Tongue (tissue), 1 donor: ENCODE measurements at regions not wholly inside any gene's neighbourhood (a gene's known extent, or its start where the extent isn't known, plus 50 kb on each side); places are given as distances from the start of the nearest gene placed in this dataset.

ENCODE experiments used
- DNase-seq: peaks from one replicate; pipeline ENCODE4 v3.0.0-alpha.2; 2015

DNA sequence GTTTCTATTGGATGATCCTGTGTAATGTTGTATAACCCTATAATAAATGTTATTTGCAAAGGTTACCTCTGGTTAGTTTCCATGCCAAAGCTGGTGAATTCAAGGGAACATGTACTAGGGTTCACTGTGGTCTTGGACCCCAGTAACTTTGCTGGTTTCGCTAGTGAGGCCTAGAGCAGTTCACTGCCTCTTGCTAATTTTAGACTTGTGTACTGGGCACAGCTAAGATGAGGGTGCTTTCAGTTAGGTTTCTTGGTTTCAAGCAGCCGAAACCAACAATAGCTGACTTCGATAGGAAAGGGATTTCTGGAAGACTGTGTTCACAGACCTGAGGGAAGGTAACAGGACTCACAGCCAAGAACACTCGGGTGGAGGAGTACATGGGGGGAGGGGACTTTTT lies 215.5 kb upstream of the BCOR start:
- no peak for DNase-seq

DNA sequence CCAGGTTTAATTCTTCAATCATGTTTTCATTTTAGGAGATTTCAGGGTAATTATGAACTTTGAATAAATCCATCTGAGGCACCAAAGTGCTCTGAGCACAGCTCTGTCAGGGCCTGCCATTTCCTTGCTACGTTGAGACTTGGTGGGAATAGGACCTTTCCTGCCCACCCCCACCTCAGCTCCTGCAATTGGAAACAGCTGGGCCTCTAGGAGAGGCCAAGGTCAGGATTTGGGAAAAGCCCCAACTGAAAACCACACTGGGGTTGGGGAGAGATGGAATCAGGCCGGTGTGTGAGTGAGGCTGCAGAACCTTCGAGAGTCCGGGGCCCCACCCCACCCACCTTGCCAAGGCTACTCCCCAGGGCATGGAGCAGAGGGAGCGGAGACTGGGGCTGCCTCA lies 212.7 kb upstream of the BCOR start:
- peak; percentile 42 for DNase-seq

DNA sequence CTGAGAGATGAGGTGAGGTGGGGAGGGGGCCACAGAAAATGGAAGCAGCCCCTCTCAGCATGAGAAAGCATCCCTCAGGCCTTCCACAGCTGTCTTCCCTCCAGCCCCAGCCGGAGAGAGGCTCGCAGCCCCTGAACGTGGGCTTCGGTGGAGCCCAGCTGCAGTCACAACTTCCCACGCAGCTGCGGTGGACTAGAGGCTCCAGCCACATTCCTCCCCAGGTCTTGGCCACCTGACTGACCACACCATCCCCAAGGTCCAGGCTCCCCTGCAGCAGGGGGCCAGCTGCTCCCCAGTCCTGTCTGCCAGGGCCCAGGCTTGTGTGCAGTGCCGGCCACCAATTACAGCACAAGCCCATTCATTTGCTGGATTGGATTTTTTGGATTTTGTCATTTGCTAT lies 212.3 kb upstream of the BCOR start:
- peak; percentile 61 for DNase-seq

DNA sequence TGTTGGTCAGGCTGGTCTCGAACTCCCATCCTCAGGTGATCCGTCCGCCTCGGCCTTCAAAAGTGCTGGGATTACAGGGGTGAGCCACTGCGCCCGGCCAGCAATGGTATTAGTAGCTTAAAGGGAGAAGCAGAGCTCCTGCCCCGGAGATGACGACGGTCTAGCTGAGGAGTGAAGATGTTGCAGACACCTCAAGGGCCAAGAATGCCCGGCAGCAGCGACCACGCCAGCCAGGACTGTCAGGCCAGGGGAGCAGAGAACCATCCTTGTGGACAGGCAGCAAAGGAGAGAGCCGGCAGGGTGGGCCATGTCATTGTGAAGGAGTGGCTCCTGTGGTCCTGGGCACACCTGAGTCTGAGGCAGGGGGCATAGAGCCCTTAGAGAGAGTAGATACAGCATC lies 210.1 kb upstream of the BCOR start:
- DNase-seq: no peak

DNA sequence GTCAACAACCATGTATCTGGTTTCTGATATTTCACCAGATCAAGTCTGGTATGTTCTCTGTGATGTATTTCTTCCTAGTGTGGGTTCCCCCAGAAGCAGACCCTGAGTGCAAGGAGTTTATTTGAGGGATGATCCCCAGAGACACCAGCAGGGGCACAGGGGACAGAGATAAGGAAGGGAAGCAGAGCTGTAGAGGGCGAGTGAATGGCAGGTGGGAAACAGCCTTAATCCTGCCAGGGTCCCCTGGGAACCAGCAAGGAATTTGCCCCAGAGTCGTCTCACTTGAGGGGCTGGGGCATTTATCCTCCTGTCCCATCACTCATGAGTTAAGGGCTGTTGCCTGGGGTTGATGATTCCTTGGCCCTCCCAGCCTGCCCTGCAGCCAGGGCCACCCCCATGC lies 206.4 kb upstream of the BCOR start:
- no peak for DNase-seq

DNA sequence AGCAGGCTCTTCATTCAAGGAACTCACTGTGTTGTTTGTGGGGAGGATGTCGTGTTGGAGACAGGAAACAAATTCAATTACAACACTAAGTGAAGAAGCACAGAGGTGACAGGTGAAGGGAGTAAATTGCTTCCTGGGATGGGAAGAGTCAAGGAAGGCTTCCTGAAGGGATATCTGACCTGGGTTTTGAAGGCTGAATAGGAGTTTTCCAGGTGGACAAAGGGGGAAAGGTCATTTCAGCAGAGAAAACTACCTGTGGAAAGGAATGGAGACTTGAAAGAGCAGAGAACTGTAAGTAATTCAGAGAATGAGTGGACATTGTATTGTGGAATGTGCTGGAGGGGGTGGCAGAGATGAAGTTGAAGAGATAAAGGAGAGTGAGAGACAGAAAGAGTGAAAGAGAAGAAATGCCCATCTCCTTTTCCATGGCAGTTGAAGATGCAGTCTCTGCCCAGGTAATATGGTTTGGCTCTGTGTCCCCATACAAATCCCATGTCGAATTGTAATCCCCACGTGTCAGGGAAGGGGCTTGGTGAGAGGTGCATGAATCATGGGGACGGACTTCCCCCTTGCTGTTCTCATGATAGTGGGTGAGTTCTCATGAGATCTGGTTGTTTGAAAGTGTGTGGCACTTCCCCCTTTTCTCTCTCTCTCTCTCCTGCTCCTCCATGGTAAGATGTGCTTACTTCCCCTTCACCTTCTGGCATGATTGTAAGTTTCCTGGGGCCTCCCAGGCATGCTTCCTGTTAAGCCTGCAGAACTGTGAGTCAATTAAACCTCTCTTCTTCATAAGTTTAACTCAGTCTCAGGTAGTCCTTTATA lies 205.7 kb upstream of the BCOR start:
- DNase-seq: no peak

DNA sequence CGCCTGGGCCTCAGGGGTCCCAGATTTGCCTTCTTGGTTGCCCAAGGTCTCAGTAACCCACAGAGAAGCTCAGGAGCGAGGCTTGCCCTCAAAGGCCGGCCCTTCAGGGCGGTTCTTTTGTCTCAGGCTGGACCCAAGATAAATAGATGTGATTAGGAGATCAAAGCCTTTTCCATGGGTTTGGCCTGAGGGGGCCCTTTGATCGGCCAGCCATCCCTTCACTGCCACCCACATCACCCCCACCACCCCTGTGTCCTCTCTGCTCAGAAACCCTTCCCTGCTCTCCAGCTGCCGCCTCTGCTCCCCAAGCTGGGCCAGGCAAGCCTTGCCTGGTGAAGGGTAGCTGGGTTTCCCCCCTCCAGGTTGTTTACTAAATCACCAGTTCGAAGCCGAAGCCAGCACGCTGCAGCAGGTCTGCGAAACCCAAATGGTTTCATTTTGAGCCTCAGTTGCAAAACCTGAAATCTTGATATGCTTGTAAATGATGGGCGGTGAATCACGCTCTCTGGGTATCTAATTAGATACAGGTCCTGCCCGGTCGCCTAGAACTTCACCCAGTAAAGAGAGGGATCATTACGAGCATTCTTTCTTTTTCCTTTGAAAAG lies 202.6 kb upstream of the BCOR start:
- no peak for DNase-seq

DNA sequence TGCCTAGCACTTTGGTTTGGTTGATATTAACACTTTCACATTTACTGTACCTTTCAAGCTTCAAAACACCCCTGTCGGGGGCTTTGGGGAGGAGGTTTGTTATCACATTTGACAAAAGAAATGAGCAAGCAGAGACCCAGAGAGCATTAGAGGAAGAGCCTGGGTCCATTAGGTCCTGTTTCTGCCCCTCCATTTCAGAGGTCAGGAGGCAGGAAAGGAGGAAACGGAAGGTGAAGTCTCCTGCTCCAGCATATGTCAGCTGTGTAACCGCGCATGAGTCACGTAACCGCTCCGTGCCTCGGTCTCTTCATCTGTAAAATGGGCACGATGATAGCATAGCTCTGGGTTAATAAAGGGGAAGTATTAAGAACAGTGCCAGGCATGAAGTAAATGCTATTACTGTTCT lies 201.9 kb upstream of the BCOR start:
- no peak for DNase-seq

DNA sequence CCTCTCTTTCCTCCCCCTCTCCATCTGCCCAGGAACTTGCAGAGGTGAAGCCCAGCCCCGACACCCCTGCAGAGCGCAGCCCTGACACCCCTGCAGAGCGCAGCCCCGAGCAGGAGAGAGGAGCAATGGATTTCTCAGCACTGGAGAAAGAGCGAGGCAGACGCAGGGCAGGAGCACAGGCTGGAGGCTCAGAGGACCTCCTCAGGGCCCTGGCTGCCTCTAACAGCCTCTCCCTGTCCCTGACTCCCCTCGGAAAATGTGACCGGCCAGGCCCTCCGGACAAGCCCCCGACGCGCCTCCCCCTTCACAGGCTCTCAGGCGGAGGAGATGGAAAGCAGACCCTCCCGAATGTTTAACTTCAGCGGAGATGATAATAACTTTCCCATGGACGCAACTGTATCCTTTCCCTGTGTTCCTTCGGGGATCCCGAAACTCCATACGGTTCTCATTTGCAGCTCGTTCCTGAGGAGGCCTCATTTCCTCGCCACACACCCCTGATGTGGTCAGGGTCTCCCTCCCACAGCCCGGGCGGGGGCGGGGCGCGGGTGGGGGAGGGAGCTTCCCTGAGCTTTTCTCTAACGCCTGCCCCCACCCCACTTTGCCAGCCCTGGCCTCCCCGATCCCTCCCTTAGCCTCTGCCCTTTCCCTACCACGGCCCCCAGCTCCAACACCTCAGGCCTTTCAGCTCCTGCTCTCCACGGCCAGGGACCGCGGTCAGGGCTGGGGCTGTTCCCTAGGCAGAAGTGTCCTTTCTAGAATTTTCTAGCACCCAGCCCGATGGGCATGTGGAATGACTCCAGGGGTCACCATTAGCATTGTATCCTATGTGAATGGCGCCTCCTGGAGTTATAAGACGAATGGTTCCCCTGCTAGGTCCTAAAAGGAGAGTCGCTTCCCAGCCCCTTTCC lies 201.1 kb upstream of the BCOR start:
- peak; percentile 67 for DNase-seq

DNA sequence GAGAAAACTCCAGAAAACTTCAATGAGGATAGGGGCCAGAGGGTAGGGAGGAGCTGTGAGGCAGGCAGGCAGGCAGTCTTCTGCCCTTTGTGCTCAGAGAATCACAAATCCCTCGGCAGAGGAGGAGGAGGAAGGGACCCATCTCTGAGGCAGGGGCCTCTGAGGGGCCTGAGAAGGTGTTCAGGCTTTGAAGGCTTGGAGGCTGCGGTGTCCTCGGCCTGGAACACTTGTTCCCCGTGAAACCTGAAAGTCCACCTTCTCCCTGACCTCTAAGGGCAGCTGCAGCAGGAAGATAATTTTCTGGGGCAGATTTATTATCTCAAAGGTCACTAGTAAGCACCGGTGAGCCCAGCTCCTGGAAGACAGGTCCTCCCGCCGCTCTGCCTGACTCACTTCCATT lies 200.3 kb upstream of the BCOR start:
- DNase-seq: no peak

DNA sequence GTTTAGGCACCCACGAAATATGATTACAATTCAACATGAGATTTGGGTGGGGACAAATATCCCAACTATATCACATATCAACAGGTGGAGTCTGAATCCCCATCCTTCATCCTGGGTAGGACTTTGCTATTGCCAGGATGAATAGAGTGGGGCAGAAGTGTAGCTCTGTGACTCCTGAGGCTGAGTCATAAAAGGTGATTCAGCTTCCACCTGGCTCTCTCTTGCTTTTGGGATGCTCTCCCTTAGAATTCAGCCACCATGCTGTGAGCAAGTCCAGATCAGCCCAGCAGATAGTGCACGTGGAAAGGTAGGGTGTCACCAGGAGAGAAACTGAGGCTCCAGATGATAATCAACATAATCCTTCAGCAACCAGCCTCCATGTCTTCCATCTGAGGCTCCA lies 193.8 kb upstream of the BCOR start:
- no peak for DNase-seq

DNA sequence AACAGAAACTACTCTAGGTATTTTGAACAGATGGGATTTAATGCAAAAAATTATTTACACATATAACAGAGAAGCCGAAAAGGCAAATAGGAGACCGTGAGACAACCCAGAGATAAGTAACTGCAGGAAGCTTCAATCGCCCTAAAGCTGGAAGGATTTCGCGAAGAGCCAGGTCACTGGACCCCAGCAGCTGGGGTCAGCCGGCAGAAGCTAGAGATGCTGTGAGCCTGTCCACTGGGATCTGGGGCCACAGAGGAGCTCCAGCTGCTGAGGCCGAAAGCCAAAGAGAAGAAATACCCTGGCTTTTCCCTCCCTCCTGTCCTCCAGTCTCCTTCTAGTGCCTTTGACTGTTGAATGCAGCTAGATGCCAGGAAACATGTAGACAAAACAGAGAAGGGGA lies 192.8 kb upstream of the BCOR start:
- peak; percentile 47 for DNase-seq

DNA sequence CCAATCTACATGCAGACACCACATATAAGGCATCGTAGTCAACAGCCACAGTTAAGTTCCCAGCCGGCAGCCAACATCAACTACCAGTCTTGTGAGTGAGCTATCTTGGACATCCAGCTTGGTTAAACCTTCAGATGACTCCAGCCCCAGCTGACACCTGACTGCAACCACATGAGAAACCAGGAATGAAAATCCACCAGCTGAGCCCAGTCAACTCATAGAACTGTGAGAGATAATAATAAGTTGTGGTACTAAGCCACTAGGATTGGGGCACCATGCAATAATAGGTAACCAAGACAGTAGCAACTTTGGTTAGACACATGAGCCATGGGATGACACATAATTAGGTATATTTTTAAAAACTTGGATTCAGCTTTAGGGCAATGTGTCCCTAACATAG lies 188.1 kb upstream of the BCOR start:
- no peak for DNase-seq

DNA sequence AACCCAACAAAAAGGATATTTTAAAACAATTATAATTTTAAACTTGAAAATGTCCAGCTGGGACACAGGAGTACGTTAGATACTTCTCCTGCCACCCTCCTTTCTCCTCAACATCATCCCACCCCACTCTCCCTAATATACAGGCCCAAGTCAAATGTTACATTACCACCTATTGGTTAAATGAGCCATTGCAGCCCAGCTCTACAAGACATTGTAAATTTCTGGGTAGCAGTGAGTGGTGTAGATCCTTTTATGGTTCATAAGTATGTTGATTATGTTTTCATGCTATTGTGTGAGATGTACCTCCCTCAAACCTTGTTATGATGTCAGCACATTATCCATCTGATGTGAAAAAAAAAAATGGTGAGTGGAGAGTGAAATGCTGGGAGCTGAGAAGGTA lies 187.1 kb upstream of the BCOR start:
- no peak for DNase-seq

DNA sequence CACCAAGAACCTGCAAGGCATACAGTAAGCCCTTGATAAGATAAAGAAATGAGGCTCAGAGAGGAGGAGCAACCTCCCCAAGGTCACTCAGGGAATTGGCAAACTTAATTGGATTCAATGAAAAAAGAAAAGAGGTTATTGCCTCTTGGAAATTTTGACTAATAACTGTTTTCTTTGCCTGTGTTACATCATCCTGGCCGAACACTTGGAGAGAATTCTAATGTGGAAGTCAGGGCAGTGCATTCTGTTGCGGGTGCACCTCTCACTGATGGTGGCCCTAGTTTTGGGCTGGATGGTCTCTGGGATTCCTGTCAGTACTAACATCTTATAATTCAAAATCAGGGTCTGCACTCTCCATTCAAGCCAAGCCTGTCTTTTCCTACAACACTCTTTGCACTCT lies 186.2 kb upstream of the BCOR start:
- DNase-seq: no peak

DNA sequence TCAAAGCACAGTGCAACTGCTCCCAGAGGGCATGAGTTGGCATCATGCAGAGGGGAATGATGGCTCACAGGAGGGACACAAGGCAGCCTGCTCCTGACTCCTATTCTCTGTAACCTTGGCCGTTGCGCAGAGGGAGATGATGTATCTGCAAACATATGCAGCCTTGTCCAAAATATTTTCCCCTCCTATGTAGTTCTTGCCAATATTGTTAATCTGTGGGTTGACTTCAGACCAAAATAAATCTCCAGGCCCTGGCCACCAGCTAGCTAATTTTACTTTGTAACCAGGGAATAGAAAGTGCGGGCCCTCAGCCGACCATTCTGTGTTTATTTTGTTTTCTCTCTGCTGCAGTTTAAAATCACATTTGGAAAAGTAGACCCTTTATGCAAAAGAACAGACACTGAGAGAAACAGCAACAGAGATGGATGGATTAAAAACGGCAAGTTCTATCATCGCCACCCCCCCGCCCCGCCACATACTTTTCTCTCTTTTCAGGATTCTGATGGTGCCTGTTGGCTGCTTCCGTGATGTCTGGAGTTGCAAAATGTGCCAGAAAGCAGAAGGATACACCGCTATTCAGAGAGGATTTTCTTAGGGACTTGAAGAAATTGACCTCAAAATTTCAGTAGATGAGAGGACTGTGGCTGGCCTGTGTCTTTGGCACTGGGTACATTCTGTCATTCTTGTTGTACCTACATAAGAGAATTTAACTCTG lies 185.3 kb upstream of the BCOR start:
- DNase-seq: peak; percentile 62

DNA sequence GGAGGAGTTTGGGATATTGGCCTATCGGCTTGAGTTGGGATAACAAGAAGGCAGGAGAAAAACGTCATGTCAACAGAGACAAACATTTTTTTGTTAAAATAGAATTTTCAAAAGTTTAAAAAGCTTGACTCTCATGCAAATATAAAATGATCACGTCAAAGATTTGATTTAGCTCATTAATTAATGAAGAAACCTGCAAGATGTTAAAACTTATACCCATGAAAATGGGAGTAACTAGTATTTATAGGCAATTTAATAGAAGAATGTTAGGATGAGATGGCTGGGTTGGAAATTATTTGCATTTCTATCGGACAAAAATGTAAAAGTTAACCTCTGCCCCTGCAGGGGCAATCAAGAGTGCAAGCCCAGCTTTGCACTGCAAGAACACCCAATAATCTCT lies 184.6 kb upstream of the BCOR start:
- DNase-seq: no peak

DNA sequence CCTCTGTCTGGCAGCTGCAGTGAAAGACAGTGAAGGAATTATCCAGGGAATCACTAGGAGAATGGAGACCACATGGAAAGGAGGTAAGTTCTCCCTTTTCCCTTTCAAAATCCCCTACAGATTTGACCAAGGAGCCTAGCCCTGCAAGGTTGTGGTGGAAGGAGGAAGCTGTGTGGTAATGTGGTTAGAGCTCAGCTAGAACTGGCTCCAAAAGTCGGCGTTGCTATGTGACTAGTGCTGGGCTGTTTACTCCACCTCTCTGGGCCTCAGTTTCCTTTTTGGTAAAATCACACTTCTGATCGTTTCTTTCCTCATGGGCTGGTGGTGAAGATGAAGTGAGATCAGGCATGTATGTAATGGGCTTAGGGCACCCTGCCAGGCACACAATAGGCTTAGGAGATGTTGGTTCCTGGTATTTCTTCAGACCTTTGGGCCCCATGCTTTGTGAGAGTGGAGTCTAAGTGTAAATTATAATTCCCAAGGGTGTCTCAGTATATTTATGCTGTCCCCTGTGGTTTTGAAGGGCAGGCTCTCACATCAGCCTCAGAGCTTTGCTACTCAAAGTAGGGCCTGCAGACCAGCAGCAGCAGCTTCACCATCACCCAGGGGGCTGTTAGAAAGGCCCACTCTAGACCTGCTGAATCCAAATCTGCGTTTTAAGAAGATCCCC lies 183.7 kb upstream of the BCOR start:
- no peak for DNase-seq

DNA sequence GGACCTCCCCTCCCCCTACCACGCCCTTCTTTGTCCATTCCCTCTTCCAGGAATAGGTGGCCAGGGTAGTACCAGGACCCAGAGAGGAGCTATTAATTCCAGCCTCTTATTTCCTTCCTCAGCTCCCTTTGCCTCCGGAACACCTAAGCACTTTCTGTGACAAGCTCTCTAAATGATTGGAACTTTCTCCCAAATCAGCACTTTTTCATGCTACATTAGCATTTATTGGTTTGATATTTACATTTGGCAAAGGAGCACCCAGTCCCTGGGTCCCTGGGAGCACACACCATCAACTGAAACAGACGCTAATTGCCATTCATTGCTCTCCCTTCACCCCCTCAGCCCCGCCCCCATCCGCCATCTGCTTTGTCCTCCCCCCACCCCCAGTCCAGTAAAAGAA lies 182.0 kb upstream of the BCOR start:
- DNase-seq: no peak

DNA sequence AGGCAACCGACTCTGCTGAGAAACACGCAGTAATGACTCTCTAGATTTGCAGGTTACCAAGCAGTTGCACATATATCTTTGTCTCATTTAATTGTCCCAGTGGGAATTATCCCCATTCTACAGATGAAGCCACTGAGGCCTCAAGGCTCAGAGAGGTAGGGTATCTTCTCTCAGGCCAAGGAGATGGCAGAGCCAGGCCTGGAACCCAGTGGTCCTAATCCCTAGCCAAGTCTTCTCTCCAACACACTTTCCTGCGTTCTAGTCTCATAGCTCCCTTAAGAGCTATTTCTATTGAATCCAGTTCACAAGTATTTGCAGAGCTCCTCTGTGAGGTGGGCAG lies 181.3 kb upstream of the BCOR start:
- no peak for DNase-seq

DNA sequence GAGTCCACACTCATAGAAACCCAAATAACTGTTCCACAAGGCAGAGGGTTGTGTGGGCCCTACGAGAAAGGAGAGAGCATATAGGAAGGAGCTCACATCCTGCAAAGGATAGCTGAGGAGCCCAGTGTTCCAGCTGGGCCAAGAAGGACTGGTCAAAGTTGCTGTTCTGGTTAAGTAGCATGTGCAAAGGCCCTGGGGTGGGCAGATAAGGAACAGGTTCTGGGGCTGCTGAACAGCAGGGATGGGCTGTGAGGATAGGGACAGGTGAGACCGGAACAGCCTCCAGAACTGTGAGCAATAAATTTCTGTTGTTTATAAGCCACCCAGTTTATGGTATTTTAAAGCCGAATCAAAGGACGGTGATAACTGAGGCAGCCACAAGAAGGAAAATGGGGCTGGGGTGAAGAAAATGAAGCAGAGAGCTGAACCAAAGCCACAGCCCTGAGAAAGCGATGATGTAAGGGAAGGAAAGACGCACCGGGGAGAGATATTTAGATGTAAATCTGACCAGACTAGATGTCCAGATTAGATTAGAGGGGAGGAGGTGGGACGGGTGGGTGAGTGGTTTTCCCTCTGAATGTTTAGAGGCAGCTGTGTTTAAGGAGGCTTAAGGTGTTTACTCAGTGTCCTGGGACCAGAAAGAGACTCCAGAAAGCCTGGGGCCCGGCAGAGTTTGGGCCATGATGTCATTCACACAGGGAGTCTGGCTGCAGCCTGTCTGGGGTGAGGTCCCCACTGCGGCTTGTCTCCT lies 180.8 kb upstream of the BCOR start:
- DNase-seq: peak; percentile 64
